Fibroblast of skin of right biceps (primary cell): ENCODE measurements at regions not wholly inside any gene's neighbourhood (a gene's known extent, or its start where the extent isn't known, plus 50 kb on each side); places are given as distances from the start of the nearest gene placed in this dataset.
"Not testable (repeated sequence)": the region's sequence is repeated elsewhere in the genome, so short reads cannot be mapped to it uniquely, and the experiment has no call there.

Experiments
- DNase-seq: peaks from one replicate; pipeline ENCODE4 v3.0.0-alpha.2; 2013

GRCh38 chr10:3253974-3254373 is 81.4 kb upstream of the PITRM1 start:
- DNase-seq: not testable (repeated sequence)

DNA sequence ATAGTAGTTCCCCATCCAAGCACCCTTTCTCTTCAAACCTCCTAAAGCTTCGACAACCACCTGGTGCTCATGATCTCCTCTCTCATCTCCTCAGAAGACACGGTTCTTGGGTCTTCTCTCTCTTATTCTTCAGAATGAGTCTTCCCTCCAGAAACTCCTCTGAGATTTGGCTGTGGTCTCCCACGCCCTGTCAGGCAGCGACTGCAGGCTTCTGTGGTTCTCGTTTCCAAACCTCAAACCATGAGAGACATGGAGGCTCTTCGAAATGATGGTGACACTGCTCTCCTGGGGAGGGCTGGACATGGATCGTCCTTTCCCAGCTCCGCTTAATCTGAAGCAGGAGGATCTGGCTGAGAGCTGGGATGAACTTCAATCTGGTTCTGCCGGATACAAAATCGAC is 78.6 kb upstream of the PITRM1 start:
- DNase-seq: no peak

DNA sequence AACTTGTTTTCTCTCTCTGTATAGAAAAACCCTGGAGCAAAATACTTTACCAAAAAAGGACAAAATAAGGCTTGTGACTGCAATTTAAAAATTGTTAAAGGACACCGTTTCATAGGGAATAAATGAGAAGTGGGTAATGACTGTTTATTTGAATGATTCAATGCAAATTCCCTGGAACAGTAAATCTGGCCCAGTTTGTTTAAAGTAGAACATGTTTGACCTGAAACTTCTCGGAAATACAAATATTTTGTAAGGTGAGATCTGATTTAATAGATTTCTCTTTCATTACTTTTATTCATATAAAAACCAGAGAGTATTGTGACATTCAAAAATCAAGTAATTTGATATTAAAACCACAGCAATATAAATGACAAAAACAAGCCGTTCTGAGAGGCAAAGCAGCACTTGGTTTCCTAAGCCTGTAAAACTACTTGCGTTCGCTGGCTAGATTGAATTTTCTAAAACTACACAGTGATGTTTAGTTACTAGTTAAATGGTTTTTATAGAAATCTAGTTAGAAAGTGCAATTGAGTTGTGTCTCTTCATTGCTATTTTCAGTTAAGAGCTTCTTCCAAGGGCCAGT is 76.8 kb upstream of the PITRM1 start:
- DNase-seq: no peak

GRCh38 chr10:3248526-3249306 is 76.1 kb upstream of the PITRM1 start:
- DNase-seq: peak; percentile 96

DNA sequence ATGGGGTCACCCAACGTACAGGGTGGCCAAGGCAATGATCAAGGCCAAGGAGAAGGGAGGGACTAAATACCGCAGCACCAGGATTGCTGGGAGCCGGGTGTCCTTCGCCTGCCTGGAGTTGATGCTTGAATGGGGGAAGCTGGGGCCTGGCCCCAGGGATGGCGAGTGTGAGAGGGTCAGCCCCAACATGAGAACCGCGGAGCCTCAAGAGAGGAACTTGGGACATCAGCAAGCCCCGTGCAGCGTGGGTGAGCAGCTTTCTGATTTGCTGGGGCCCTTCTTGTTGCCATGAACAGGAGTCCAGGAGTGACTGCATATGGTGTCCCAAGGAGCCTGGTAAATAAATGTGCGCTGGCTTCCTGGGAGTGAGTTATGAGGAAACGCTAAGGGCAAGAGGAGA is 72.8 kb upstream of the PITRM1 start:
- DNase-seq: no peak

DNA sequence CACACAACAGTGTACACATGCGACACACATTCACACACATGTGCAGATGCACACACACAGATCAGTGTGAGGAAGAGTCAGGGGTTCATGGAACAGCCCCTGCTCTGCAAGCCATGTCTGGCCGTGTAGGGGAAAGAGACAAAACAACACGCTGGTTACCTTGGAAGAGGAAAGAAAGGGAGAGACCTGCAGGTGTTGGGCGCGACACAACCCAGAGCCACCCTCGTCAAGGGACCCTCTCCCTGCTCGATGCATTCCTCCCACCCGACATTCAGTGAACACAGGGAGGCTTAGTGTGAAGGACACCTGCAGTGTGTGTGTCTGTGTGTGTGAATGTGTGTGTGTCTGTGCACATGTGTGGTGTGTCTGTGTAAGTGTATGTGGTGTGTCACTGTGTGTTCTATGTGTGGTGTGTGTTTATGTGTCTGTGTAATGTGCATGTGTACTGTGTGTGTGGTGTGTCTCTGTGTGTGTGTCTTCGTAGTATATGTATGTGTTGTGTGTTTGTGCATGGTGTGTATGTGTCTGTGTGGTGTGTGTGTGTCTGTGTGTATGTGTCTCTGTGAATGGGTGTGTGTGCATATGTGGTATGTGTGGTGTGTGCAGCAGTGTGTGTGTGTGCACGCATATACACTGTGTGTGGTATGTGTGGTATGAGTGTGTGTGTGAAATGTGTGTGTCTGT is 69.5 kb upstream of the PITRM1 start:
- no peak for DNase-seq

GRCh38 chr10:3241274-3241921 is 68.8 kb upstream of the PITRM1 start:
- no peak for DNase-seq

- no peak for DNase-seq
These were observed 67.6 kb upstream of the PITRM1 start for GRCh38 chr10:3239920-3240894.

GRCh38 chr10:3239066-3239919 is 66.7 kb upstream of the PITRM1 start:
- DNase-seq: peak; percentile 58

GRCh38 chr10:3238115-3238871 is 65.7 kb upstream of the PITRM1 start:
- DNase-seq: no peak

DNA sequence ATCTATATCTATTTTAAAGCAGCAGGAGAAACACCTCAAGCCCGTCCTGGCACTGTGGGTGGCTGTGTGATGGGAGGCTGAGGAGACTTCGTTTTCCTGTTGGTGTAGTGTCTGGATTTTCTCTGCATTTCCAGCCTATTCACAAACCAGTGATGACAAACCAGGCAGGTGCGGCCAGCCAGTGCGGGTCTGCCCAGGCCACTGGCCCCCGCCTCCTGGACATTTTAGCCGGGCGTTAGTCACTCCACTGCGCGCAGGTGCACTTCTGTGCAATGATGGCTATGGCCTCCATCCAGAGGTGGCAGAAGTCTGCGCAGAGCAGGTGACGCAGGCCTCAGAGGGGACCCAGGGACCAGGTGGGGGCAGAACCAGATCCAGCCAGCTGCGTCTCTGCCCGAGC is 64.9 kb upstream of the PITRM1 start:
- DNase-seq: no peak

DNA sequence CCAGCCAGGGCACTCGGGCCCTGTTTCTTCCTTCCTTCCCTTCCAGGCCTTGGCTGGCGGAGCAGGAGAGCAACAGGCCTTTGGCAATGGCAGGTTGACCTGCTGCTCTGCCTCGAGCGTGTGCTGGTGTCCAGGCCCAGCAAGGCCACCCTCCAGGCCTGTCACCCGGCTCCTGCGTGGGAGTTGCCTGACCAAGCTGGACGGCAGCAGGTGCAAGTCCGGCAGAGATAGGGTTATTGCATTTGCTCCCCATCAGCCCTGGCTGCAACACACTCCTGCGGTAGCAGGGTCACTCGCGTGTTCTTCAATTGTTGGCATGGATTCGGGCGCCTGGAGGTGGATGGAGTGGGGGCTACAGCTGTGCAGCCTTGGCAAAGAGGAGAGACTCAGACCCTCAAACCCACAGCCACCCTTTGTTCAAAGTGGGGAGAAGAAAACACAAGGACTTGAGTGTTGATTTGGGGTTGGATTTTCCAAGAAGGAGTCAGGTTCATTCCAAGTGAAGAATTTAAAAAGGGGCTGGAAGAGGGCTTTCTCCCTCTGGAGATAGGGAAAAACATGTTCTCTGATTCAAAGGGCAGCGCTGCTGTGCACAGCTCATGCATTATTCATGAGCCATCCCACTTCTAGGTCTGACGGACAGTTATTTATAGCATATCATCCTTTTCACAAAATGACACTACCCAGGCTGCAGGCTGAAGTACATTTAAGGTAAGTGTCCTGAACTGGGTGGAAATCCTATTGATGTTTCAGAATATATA is 64.2 kb upstream of the PITRM1 start:
- DNase-seq: no peak

DNA sequence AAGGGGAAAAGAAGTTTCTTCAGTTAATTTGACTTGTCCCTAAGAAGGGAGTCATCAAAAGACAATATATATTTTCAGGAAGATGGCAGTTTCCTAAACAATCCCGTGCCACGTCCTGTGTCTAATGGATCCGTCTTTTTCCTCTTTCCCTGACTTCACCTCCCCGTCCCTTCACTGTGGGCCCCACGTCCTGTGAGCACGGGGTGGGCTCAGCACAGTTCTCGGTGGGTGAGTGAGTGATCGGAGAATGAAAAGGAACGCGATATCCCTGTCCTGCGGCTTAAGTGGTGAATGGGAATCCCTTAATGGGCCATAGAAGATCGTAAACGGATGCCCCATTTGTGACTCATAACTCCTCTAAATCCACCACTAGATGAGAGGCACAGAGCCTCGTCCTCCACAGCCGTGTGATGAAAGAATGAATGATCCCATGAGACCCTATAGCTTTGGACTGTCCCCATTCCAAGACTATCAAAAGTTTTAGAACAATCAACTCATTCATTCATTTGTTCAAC is 63.5 kb upstream of the PITRM1 start:
- DNase-seq: no peak

- no peak for DNase-seq
These were observed 62.8 kb upstream of the PITRM1 start for GRCh38 chr10:3235395-3235794.

- no peak for DNase-seq
These were observed 61.0 kb upstream of the PITRM1 start for GRCh38 chr10:3233486-3233990.

DNA sequence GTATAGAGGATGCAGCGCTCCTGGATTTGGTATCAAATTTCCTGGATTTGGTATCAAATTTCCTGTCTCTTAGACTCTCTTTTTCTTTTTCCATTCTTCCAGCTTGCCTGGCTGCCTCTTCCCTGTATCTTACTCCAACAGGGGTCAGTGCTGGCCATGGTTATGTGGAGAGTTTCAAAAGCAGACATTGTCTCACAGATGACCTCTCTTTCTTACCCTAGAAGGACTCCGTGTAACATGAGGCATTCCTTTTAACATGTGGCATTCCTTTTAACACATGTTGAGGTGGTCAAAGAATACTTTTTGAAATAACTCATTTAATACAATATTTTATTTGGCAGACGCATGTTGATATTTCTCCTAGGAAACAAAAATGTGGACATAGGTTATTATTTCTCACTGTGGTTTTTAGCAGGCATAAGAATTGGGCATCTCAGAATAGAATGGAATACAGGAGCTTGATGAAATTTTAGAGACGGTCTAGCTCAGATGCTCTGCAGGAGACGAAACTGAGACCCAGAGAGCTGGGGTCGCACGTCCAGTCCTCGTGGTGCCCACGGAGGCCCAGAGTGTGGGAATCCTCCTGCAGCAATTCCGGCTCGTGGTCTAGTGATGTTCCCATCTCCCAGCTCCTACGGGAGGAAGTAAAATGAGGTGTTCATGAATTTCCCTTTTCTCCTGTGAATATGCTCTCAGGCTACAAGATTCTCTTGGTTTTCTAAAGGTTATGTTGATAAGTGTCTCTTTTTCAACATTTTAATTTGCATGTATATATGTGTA is 59.6 kb upstream of the PITRM1 start:
- DNase-seq: peak; percentile 85

GRCh38 chr10:3229815-3230214 is 57.2 kb upstream of the PITRM1 start:
- peak; percentile 66 for DNase-seq

GRCh38 chr10:3228629-3228945 is 56.0 kb upstream of the PITRM1 start:
- no peak for DNase-seq
